GM23338 (cell line): ENCODE measurements at regions not wholly inside any gene's neighbourhood (a gene's known extent, or its start where the extent isn't known, plus 50 kb on each side); places are given as distances from the start of the nearest gene placed in this dataset.

Experiments used
- EZH2 ChIP-seq: fragments of 200-600 bp; sonication (generic); IDR thresholded peaks from one replicate; pipeline ENCODE4 v1.8.0; 2017; ENCODE audit warnings: antibody characterized with exemption, mild to moderate bottlenecking, low read depth; ENCODE audit not compliant: unreplicated experiment
- EZH2phosphoT487 ChIP-seq: fragments of 200-600 bp; sonication (generic); IDR thresholded peaks from one replicate; pipeline ENCODE4 v1.8.1; 2018; ENCODE audit warnings: antibody characterized with exemption; ENCODE audit not compliant: unreplicated experiment
- POLR2AphosphoS5 ChIP-seq: IDR thresholded peaks from 2 replicates; pipeline ENCODE4 v1.6.1; 2016; ENCODE audit warnings: antibody characterized with exemption, low read depth
- TF ChIP-seq, protein P1 (sequence below), 2 experiments: fragments of 200-600 bp in 1 of 2; sonication (generic) in 1 of 2; conservative IDR thresholded peaks; 2 replicates each; pipeline versions ENCODE4 v1.5.1 to v1.6.1; 2016 to 2017; ENCODE audit warnings: antibody characterized with exemption in 2 of 2, low read depth in 2 of 2, mild to moderate bottlenecking in 2 of 2, moderate library complexity in 1 of 2

DNA sequence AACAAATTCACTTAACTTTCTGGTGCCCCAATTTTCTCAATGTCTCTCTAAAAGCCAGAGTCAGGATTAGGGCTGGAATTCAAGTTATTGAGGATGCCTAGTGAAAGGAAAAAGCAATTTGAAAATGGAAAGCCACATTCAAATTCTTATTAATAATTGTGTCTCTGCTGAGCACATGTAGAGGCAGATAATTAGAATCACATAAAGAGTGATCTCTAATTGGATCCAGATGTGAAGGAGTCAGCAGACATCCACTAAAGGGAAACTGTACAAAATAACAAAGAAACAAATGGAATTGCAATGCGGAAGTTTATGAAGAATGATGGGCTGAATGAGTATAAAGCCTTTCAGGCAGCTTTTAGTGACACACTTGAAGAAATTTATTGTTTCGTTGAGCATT, 482.6 kb downstream of the TTLL7 start:
- TF ChIP-seq, protein P1, sequence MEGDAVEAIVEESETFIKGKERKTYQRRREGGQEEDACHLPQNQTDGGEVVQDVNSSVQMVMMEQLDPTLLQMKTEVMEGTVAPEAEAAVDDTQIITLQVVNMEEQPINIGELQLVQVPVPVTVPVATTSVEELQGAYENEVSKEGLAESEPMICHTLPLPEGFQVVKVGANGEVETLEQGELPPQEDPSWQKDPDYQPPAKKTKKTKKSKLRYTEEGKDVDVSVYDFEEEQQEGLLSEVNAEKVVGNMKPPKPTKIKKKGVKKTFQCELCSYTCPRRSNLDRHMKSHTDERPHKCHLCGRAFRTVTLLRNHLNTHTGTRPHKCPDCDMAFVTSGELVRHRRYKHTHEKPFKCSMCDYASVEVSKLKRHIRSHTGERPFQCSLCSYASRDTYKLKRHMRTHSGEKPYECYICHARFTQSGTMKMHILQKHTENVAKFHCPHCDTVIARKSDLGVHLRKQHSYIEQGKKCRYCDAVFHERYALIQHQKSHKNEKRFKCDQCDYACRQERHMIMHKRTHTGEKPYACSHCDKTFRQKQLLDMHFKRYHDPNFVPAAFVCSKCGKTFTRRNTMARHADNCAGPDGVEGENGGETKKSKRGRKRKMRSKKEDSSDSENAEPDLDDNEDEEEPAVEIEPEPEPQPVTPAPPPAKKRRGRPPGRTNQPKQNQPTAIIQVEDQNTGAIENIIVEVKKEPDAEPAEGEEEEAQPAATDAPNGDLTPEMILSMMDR (conservative IDR thresholded peaks at IDR 0.05; ENCODE audit: low read depth in 2 of 2), result no peak
- no peak for TF ChIP-seq EZH2
- TF ChIP-seq EZH2phosphoT487, result no peak
- no peak for TF ChIP-seq POLR2AphosphoS5
